DND-41 (cell line): ENCODE measurements at regions not wholly inside any gene's neighbourhood (a gene's known extent, or its start where the extent isn't known, plus 50 kb on each side); places are given as distances from the start of the nearest gene placed in this dataset.

ENCODE experiments used
- CTCF ChIP-seq: IDR thresholded peaks from 2 replicates; pipeline ENCODE4 v1.5.1; 2012; ENCODE audit warnings: borderline replicate concordance, low read length, moderate library complexity, mild to moderate bottlenecking; ENCODE audit not compliant: poor library complexity, severe bottlenecking; ENCODE audit errors: extremely low read depth
- EZH2 ChIP-seq: IDR thresholded peaks from 3 replicates; pipeline ENCODE4 v1.6.1; 2012; ENCODE audit warnings: borderline replicate concordance, low read depth, mild to moderate bottlenecking, moderate library complexity, low read length, inconsistent platforms; ENCODE audit not compliant: severe bottlenecking

- TF ChIP-seq CTCF (no peak), EZH2 (no peak)
Measured at GRCh38 chr11:82009133-82009532, 724.5 kb downstream of the FAM181B start.
